DOHH2 (cell line): ENCODE measurements at regions not wholly inside any gene's neighbourhood (a gene's known extent, or its start where the extent isn't known, plus 50 kb on each side); places are given as distances from the start of the nearest gene placed in this dataset.

ENCODE experiments used
- H3F3A ChIP-seq: fragments of 200-600 bp; sonication (generic), shearing (Covaris generic); 2 replicates; pipeline ENCODE4 v1.6.0; 2016; ENCODE audit warnings: antibody characterized with exemption, mild to moderate bottlenecking; ENCODE audit not compliant: control insufficient read depth, insufficient read depth
- H3K27ac ChIP-seq: fragments of 200-600 bp; sonication (generic); 2 replicates; pipeline ENCODE4 v1.5.1; 2014; ENCODE audit warnings: low read depth, mild to moderate bottlenecking, low read length, moderate library complexity
- H3K27me3 ChIP-seq: fragments of 200-600 bp; sonication (generic); 2 replicates; pipeline ENCODE4 v1.6.1; 2014; ENCODE audit warnings: mild to moderate bottlenecking, low read length, mixed read lengths; ENCODE audit not compliant: control insufficient read depth
- H3K36me3 ChIP-seq: fragments of 200-600 bp; sonication (generic); 2 replicates; pipeline ENCODE4 v1.6.1; 2014; ENCODE audit warnings: mild to moderate bottlenecking, low read length, moderate library complexity, mixed read lengths; ENCODE audit not compliant: control insufficient read depth
- H3K4me1 ChIP-seq: fragments of 200-600 bp; sonication (generic); 2 replicates; pipeline ENCODE4 v1.6.1; 2014; ENCODE audit warnings: mild to moderate bottlenecking, low read length, mixed read lengths; ENCODE audit not compliant: control insufficient read depth
- H3K4me2 ChIP-seq: fragments of 200-600 bp; sonication (generic); 2 replicates; pipeline ENCODE4 v1.6.0; 2014; ENCODE audit warnings: mild to moderate bottlenecking, low read length, moderate library complexity
- H3K4me3 ChIP-seq: fragments of 200-600 bp; sonication (generic); 2 replicates; pipeline ENCODE4 v1.5.1; 2014; ENCODE audit warnings: mild to moderate bottlenecking, low read length, mixed read lengths
- H3K79me2 ChIP-seq: fragments of 200-600 bp; sonication (generic); 2 replicates; pipeline ENCODE4 v1.6.1; 2014; ENCODE audit warnings: mild to moderate bottlenecking, low read length, mixed read lengths; ENCODE audit not compliant: control insufficient read depth
- H3K9me2 ChIP-seq: fragments of 200-600 bp; sonication (generic); replicated peaks from 2 replicates; pipeline ENCODE4 v1.6.1; 2014; ENCODE audit warnings: mild to moderate bottlenecking, low read length, mixed read lengths; ENCODE audit not compliant: control insufficient read depth
- H3K9me3 ChIP-seq: fragments of 200-600 bp; sonication (generic); 2 replicates; pipeline ENCODE4 v1.6.1; 2014; ENCODE audit warnings: antibody characterized with exemption, low read length, mixed read lengths; ENCODE audit not compliant: control insufficient read depth, insufficient read depth
- H4K20me1 ChIP-seq: fragments of 200-600 bp; sonication (generic); 2 replicates; pipeline ENCODE4 v1.6.0; 2014; ENCODE audit warnings: low read depth, mild to moderate bottlenecking, antibody characterized with exemption, low read length, moderate library complexity; ENCODE audit not compliant: control insufficient read depth, insufficient read depth
- EZH2phosphoT487 ChIP-seq: fragments of 200-600 bp; sonication (generic); IDR thresholded peaks from 2 replicates; pipeline ENCODE4 v1.6.1; 2017; ENCODE audit warnings: borderline replicate concordance, mild to moderate bottlenecking, antibody characterized with exemption, low read length, moderate library complexity, mixed read lengths
- TF ChIP-seq, protein P1 (sequence below): fragments of 200-600 bp; sonication (generic); IDR thresholded peaks from one replicate; pipeline ENCODE4 v1.5.1; 2014; ENCODE audit warnings: antibody characterized with exemption, mild to moderate bottlenecking, low read depth, low read length; ENCODE audit not compliant: poor library complexity, severe bottlenecking

DNA sequence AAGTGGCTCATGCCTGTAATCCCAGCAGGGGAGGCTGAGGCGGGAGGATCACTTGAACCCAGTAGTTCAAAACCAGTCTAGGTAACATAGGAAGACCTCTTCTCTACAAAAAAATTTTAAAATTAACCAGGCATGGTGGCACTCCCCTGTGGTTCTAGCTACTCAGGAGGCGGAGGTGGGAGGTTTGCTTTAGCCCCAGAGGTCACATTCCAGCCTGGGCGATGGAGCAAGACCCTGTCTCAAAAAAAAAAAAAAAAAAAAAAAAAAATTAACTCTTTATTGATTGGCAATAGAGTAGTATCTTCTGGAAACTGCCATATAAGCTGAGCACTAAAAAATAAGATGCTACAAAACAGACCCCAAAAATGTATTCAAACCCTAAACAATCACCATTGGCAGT is 69.5 kb downstream of the LLPH start:
- H3K9me2 ChIP-seq, result no peaks in the 10 kb centered on the region
- no peaks in the 10 kb centered on the region for H3K4me1 ChIP-seq
- no peak overlapping the region for H3K27ac ChIP-seq
- no peaks in the 10 kb centered on the region for H3F3A ChIP-seq
- H3K4me3 ChIP-seq, result no peak overlapping the region
- no peaks in the 10 kb centered on the region for H4K20me1 ChIP-seq
- no peaks in the 10 kb centered on the region for H3K79me2 ChIP-seq
- H3K36me3 ChIP-seq, result no peaks in the 10 kb centered on the region
- TF ChIP-seq, protein P1, sequence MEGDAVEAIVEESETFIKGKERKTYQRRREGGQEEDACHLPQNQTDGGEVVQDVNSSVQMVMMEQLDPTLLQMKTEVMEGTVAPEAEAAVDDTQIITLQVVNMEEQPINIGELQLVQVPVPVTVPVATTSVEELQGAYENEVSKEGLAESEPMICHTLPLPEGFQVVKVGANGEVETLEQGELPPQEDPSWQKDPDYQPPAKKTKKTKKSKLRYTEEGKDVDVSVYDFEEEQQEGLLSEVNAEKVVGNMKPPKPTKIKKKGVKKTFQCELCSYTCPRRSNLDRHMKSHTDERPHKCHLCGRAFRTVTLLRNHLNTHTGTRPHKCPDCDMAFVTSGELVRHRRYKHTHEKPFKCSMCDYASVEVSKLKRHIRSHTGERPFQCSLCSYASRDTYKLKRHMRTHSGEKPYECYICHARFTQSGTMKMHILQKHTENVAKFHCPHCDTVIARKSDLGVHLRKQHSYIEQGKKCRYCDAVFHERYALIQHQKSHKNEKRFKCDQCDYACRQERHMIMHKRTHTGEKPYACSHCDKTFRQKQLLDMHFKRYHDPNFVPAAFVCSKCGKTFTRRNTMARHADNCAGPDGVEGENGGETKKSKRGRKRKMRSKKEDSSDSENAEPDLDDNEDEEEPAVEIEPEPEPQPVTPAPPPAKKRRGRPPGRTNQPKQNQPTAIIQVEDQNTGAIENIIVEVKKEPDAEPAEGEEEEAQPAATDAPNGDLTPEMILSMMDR, result no peak
- no peak for TF ChIP-seq EZH2phosphoT487
- H3K9me3 ChIP-seq, result no peaks in the 10 kb centered on the region
- H3K27me3 ChIP-seq, result peaks cover 27% of the 10 kb centered on the region
- H3K4me2 ChIP-seq, result no peak overlapping the region

DNA sequence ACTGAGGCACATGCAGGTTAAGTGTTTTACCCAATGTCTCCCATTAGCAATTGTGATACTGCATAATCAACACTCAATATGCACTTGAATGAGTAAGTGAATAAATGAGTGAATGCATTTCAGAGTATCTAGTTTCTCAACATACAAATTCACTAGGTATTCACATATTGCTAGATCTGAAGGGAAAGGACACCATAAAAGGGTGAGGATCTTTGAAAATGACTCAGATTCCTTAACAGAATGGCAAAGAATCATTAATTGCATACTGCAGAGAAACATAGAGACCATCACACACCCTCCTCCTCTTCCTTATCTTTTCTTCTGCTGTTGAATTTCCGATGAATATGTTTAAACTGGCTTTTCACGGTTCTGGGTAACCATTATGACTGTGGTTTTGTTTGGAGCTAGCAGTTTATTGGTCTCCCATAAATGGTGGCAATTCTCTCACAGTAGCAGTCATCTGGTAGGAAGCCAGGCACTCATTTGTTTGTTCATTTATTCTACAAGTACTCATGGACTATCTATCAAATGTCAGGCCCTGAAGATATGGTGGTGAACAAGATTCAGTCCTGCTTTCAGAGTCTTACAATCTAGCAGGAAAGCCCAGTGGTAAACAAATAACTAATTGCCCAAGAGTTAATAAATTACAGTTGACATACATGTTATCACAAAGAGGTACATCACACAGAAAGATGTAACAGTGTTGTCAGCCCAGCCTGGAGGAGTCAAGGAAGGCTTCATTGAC is 70.2 kb downstream of the LLPH start:
- no peaks in the 10 kb centered on the region for H3K79me2 ChIP-seq
- H3K4me3 ChIP-seq, result no peak overlapping the region
- H3F3A ChIP-seq, result no peaks in the 10 kb centered on the region
- H3K4me2 ChIP-seq, result no peak overlapping the region
- no peaks in the 10 kb centered on the region for H4K20me1 ChIP-seq
- no peak for TF ChIP-seq EZH2phosphoT487
- TF ChIP-seq, protein P1, result no peak
- H3K36me3 ChIP-seq, result no peaks in the 10 kb centered on the region
- H3K4me1 ChIP-seq, result no peaks in the 10 kb centered on the region
- H3K9me3 ChIP-seq, result no peaks in the 10 kb centered on the region
- peaks cover 19% of the 10 kb centered on the region for H3K27me3 ChIP-seq
- no peak overlapping the region for H3K27ac ChIP-seq
- H3K9me2 ChIP-seq, result no peaks in the 10 kb centered on the region

DNA sequence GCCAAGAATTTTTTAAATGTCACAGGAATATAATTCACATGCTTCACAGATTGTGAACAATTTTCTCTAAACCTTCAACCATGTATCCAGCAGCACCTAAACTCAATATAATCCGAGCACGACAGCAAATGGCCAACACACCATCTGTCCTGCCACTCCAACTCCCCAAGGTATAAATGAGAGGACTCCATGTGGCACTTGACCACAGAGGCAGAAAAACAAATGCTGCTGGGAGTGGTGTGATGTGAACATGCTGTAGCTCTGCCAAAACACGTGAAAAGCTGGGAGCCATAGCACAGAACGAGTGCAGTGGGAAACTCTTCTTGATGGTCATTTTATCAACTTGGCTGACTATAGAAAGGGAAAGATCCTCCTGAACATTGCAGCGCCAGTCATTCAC is 70.9 kb downstream of the LLPH start:
- no peaks in the 10 kb centered on the region for H3K79me2 ChIP-seq
- H4K20me1 ChIP-seq, result no peaks in the 10 kb centered on the region
- no peak overlapping the region for H3K4me3 ChIP-seq
- H3K27ac ChIP-seq, result no peak overlapping the region
- H3K4me2 ChIP-seq, result no peak overlapping the region
- H3K9me2 ChIP-seq, result no peaks in the 10 kb centered on the region
- no peaks in the 10 kb centered on the region for H3F3A ChIP-seq
- H3K36me3 ChIP-seq, result no peaks in the 10 kb centered on the region
- H3K4me1 ChIP-seq, result no peaks in the 10 kb centered on the region
- H3K9me3 ChIP-seq, result no peaks in the 10 kb centered on the region
- peaks cover 16% of the 10 kb centered on the region for H3K27me3 ChIP-seq
- no peak for TF ChIP-seq EZH2phosphoT487
- TF ChIP-seq, protein P1, result no peak
